Activated B cell treated with CpG ODN at 0.5 μM for 24 hours (primary cell): ENCODE measurements at regions not wholly inside any gene's neighbourhood (a gene's known extent, or its start where the extent isn't known, plus 50 kb on each side); places are given as distances from the start of the nearest gene placed in this dataset.

Experiments used
- ATAC-seq: fragments of 200-7000 bp; cut with Tn5 transposase; one replicate; pipeline ENCODE4 v1.10.0; 2021; ENCODE audit warnings: low read depth, mild to moderate bottlenecking, moderate library complexity
- CTCF ChIA-PET: fragments of 350-600 bp; sonication (Branson Sonifier 250); formaldehyde crosslinking; loops from one replicate; lab custom pipeline; 2021; ENCODE audit warnings: antibody characterized with exemption; lab: Charles Lee
- POLR2A ChIA-PET: fragments of 350-600 bp; sonication (Branson Sonifier 250); formaldehyde crosslinking; loops from one replicate; lab custom pipeline; 2021; ENCODE audit warnings: antibody characterized with exemption; lab: Charles Lee
- DNase-seq: peaks from one replicate; pipeline ENCODE4 v3.0.0; 2022
- H3K27ac Mint-ChIP-seq: one replicate; pipeline ENCODE4 v1.8.0; 2020; ENCODE audit warnings: mixed read lengths
- H3K27me3 Mint-ChIP-seq: one replicate; pipeline ENCODE4 v1.8.0; 2021; ENCODE audit warnings: mixed read lengths
- H3K36me3 Mint-ChIP-seq: one replicate; pipeline ENCODE4 v1.8.0; 2021; ENCODE audit warnings: low read depth, mixed read lengths
- H3K4me1 Mint-ChIP-seq: one replicate; pipeline ENCODE4 v1.8.0; 2021; ENCODE audit warnings: mixed read lengths
- H3K4me3 Mint-ChIP-seq: one replicate; pipeline ENCODE4 v1.8.0; 2020; ENCODE audit warnings: mild to moderate bottlenecking, mixed read lengths
- H3K9me3 Mint-ChIP-seq: one replicate; pipeline ENCODE4 v1.8.0; 2020; ENCODE audit warnings: mixed read lengths
- intact Hi-C: fragments of 100-400 bp; cut with micrococcal nuclease; formaldehyde crosslinking; loops from one replicate; pipeline ENCODE4 v1.15.1; 2024
- TF ChIP-seq, protein P1 (sequence below): fragments of 200-600 bp; IDR thresholded peaks from one replicate; pipeline ENCODE4 v1.8.0; 2022; ENCODE audit warnings: antibody characterized with exemption, mild to moderate bottlenecking

DNA sequence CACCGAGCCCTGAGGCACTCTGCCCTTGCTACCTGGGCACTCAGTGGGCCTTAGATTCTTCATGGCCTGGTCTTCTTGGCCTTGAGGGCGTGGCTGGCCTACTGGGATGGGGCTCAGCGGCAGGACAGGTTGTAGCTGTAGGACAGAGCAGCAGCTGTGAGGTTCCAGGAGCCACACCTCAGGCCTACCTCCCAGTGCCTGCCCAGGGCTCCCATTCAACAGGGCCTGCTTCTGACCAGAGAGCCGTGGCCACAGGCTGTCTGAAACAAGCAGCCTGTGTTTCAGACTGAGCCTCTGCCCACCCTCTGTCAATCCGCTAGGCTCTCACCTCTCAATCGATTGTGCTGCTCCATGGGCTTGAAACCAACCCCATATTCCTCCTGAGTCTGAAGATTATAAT lies 928.0 kb upstream of the ZNF722 start:
- H3K27me3 Mint-ChIP-seq, result no peaks in the 10 kb centered on the region
- H3K27ac Mint-ChIP-seq, result no peak overlapping the region
- no peak overlapping the region for H3K4me3 Mint-ChIP-seq
- TF ChIP-seq, protein P1, sequence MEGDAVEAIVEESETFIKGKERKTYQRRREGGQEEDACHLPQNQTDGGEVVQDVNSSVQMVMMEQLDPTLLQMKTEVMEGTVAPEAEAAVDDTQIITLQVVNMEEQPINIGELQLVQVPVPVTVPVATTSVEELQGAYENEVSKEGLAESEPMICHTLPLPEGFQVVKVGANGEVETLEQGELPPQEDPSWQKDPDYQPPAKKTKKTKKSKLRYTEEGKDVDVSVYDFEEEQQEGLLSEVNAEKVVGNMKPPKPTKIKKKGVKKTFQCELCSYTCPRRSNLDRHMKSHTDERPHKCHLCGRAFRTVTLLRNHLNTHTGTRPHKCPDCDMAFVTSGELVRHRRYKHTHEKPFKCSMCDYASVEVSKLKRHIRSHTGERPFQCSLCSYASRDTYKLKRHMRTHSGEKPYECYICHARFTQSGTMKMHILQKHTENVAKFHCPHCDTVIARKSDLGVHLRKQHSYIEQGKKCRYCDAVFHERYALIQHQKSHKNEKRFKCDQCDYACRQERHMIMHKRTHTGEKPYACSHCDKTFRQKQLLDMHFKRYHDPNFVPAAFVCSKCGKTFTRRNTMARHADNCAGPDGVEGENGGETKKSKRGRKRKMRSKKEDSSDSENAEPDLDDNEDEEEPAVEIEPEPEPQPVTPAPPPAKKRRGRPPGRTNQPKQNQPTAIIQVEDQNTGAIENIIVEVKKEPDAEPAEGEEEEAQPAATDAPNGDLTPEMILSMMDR, result no peak
- ChIA-PET CTCF (no interaction called here), POLR2A (no interaction called here)
- ATAC-seq (no peak), DNase-seq (no peak)
- H3K4me1 Mint-ChIP-seq, result no peaks in the 10 kb centered on the region
- intact Hi-C loops, result no loop called here
- H3K36me3 Mint-ChIP-seq, result no peaks in the 10 kb centered on the region
- H3K9me3 Mint-ChIP-seq, result peaks cover 27% of the 10 kb centered on the region

DNA sequence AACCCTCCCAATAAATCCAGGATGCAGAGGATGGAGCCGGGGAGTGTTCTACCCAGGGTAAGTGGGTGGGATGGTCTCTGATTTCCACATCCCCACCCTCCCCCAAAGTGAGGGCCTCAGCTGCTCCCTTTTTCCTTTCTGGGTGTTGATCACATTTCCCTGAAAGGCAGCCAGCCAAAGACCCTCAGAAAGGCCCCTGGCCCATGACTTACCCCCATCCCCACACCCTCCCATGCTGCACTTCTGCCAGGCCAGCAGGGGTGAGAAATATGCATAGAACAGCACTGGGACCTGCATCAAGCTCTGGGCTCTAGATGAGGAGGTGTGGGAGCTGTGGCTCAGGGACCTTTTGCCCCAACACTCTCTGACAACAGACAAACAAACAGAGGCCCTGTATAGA lies 927.3 kb upstream of the ZNF722 start:
- Mint-ChIP-seq H3K27ac (no peak overlapping the region), H3K4me3 (no peak overlapping the region), H3K36me3 (no peaks in the 10 kb centered on the region), H3K9me3 (peaks cover 26% of the 10 kb centered on the region), H3K27me3 (no peaks in the 10 kb centered on the region), H3K4me1 (no peaks in the 10 kb centered on the region)
- DNase-seq (no peak), ATAC-seq (no peak)
- intact Hi-C loops, result no loop called here
- TF ChIP-seq, protein P1, result no peak
- ChIA-PET CTCF (no interaction called here), POLR2A (no interaction called here)

DNA sequence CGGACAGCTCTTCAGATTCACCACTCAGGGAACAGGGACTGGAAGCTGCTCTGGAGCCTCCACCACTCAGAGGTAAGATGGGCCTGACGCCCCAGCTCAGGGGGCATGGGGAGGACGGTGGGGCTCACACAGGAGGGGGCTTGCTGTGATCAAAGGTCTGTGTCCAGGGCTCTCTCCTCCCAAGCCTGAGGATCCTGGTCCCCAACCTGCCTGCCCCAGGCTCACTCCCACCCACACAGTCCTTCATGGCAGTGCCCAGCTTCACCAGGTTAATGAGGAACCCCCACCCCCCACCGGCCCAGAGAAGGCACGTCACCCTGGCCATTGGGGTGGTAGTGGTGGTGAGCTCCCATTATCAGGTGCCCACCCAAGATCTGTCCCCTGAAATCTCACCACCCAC lies 926.7 kb upstream of the ZNF722 start:
- H3K4me3 Mint-ChIP-seq, result no peak overlapping the region
- DNase-seq, result no peak
- no peaks in the 10 kb centered on the region for H3K36me3 Mint-ChIP-seq
- ATAC-seq, result no peak
- H3K4me1 Mint-ChIP-seq, result no peaks in the 10 kb centered on the region
- TF ChIP-seq, protein P1, result no peak
- H3K27ac Mint-ChIP-seq, result no peak overlapping the region
- POLR2A ChIA-PET, result no interaction called here
- no peaks in the 10 kb centered on the region for H3K27me3 Mint-ChIP-seq
- intact Hi-C loops, result no loop called here
- H3K9me3 Mint-ChIP-seq, result peaks cover 26% of the 10 kb centered on the region
- CTCF ChIA-PET, result no interaction called here

DNA sequence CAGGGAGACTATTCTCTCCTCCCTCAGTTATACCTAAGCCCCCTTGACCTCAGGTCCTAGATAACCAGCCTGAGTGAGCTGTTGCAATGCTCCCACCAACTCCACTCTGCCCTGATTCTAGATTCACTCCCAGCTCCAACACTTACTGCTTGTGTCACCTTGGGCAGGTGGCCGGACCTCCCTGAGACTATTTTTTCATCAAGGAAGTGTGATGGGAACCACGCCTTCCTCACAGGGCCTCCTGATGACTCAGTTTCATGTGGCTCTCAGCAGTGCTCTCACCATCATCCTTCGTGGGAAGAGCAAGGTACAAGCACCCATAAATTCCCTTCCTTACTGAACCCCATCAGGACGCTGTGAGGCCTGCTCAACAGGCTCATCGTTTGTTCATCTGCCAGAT lies 925.8 kb upstream of the ZNF722 start:
- H3K27me3 Mint-ChIP-seq, result no peaks in the 10 kb centered on the region
- TF ChIP-seq, protein P1, result no peak
- no peak for DNase-seq
- no peaks in the 10 kb centered on the region for H3K36me3 Mint-ChIP-seq
- H3K4me1 Mint-ChIP-seq, result no peaks in the 10 kb centered on the region
- H3K27ac Mint-ChIP-seq, result no peak overlapping the region
- H3K4me3 Mint-ChIP-seq, result no peak overlapping the region
- CTCF ChIA-PET, result no interaction called here
- ATAC-seq, result no peak
- peaks cover 23% of the 10 kb centered on the region for H3K9me3 Mint-ChIP-seq
- intact Hi-C loops, result no loop called here
- POLR2A ChIA-PET, result no interaction called here

DNA sequence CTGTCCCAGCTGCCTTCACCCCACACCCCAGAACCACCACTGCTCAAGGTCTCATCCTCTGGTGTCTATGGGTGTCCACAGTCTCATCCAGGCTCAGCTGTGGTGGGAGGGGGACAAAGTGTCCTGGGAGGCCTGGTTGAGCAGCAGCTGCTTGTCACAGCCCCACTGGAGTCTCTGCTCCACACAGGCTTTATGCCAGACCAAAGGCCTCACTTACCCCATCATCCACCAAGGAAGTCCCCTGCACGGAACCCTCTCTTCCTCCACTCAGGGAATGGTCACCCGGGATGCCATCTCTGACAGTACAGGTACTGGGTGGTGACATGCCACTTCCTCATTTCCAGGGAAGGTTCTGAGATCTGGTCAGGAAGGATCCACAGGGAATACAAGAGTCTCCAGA lies 925.4 kb upstream of the ZNF722 start:
- H3K36me3 Mint-ChIP-seq, result no peaks in the 10 kb centered on the region
- TF ChIP-seq, protein P1, result no peak
- ATAC-seq, result no peak
- no peak overlapping the region for H3K4me3 Mint-ChIP-seq
- ChIA-PET POLR2A (no interaction called here), CTCF (no interaction called here)
- no peak for DNase-seq
- peaks cover 23% of the 10 kb centered on the region for H3K9me3 Mint-ChIP-seq
- no peaks in the 10 kb centered on the region for H3K27me3 Mint-ChIP-seq
- intact Hi-C loops, result no loop called here
- H3K4me1 Mint-ChIP-seq, result no peaks in the 10 kb centered on the region
- H3K27ac Mint-ChIP-seq, result no peak overlapping the region
